GM10248 (cell line): ENCODE measurements at regions not wholly inside any gene's neighbourhood (a gene's known extent, or its start where the extent isn't known, plus 50 kb on each side); places are given as distances from the start of the nearest gene placed in this dataset.

Experiments used
- CTCF ChIA-PET: fragments of 300-600 bp; sonication (Branson Sonifier 250); formaldehyde crosslinking; extraction: SDS; loops from one replicate; lab custom pipeline; 2021; ENCODE audit warnings: antibody characterized with exemption; lab: Yijun Ruan, JAX
- POLR2A ChIA-PET: fragments of 350-650 bp; sonication (Branson Sonifier 250); formaldehyde crosslinking; extraction: SDS; loops from one replicate; lab custom pipeline; 2020; ENCODE audit warnings: antibody characterized with exemption; lab: Yijun Ruan, JAX
- DNase-seq: peaks from one replicate; pipeline ENCODE4 v3.0.0; 2012; ENCODE audit errors: extremely low spot score
- CTCF ChIP-seq: IDR thresholded peaks from 2 replicates; pipeline ENCODE4 v1.5.1; 2012; ENCODE audit warnings: mild to moderate bottlenecking, low read depth; ENCODE audit errors: extremely low read depth, missing control alignments, control extremely low read depth

GRCh38 chrX:13201605-13202219 lies 118.1 kb downstream of the ATXN3L start:
- CTCF ChIA-PET = no interaction called here
- POLR2A ChIA-PET = no interaction called here
- TF ChIP-seq CTCF = no peak

DNA sequence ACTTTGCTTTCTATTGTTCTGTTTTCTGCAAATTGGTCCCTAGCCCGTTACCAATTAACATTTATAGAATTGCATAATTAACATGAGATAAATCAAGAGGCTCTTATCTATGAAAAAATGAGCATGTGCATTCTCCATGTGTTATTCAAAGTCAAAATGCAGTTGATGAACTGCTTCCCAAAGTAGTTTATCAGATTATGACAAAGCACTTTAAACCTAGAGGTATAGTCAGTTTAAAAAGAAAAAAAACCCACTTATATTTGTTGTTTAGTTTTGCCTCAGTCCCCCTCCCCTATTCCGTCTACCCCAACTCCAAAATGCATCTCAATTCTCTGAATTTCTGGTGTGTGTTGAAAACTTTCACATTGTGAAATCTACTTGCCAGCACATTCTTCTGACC lies 119.5 kb downstream of the ATXN3L start:
- no peak for DNase-seq
- ChIA-PET POLR2A (no interaction called here), CTCF (no interaction called here)
- TF ChIP-seq CTCF = no peak

More at GRCh38 chrX:13201605-13202219, 118.1 kb downstream of the ATXN3L start:
- no peak for DNase-seq

DNA sequence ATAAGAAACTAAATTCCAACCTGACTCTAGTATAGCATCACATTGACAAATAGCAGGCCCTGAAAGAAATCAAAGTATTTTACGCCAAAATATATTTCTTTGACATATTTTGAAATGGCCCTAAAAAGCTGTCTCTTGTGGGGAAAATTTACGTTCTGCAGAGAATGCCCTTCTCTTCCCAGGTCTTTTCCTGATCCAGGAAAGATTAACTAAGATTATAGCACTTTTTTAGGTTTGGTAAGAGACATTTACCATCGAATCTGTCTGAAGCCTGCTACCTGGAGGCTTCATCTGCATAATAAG lies 121.1 kb downstream of the ATXN3L start:
- POLR2A ChIA-PET = no interaction called here
- no peak for DNase-seq
- CTCF ChIA-PET = interaction anchor here (1.5 kb wide), 1 partner anchor 8 kb away, joined by 4 read pairs; no protein-coding TSS in a partner anchor
- no peak for TF ChIP-seq CTCF

GRCh38 chrX:13198056-13198761 lies 121.6 kb downstream of the ATXN3L start:
- TF ChIP-seq CTCF = no peak
- DNase-seq = no peak
- CTCF ChIA-PET = interaction anchor here (1.5 kb wide), 1 partner anchor 8 kb away, joined by 4 read pairs; no protein-coding TSS in a partner anchor
- POLR2A ChIA-PET = no interaction called here

- no peak for DNase-seq
- POLR2A ChIA-PET = no interaction called here
- CTCF ChIA-PET = no interaction called here
- no peak for TF ChIP-seq CTCF
These were observed 123.1 kb downstream of the ATXN3L start for GRCh38 chrX:13196782-13197181.

DNA sequence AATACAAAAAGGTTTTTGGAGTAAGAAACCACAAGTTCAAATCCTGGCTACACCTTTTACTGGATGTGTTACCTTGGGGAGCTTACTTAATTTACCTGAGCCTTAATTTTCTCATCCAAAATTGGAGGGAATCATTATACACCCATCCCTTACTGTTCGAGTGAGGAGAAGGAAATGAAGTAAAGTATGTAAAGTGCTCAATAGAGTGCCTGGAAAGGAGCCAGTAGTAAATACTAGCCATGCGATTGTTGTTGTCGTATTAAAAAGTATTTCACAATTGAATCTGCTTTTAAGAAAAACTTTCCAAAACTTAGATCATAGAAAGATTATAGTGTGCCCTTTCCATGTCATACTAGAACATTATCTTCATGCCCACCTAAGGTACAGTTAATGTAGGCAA lies 124.5 kb downstream of the ATXN3L start:
- no peak for DNase-seq
- no peak for TF ChIP-seq CTCF
- ChIA-PET CTCF (interaction anchor here (1.7 kb wide), 1 partner anchor 293 kb away, joined by 3 read pairs; no protein-coding TSS in a partner anchor), POLR2A (no interaction called here)
